Liver (tissue), 8 donors: ENCODE measurements at regions not wholly inside any gene's neighbourhood (a gene's known extent, or its start where the extent isn't known, plus 50 kb on each side); places are given as distances from the start of the nearest gene placed in this dataset.

ENCODE experiments used
- DNase-seq: peaks from one replicate; pipeline ENCODE4 v3.0.0-alpha.2; 2017; ENCODE audit warnings: low spot score
- H3K27ac ChIP-seq, 2 donors: one replicate each; pipeline ENCODE4 v1.7.0; 2013; ENCODE audit warnings: inconsistent platforms in 2 of 2, low read length in 2 of 2, control low read depth in 1 of 2, low read depth in 1 of 2, mild to moderate bottlenecking in 1 of 2
- H3K27me3 ChIP-seq, 4 donors: one replicate each; pipeline versions ENCODE4 v1.6.1 to v1.7.0; 2013; ENCODE audit warnings: low read length in 3 of 4, inconsistent platforms in 1 of 4, mild to moderate bottlenecking in 1 of 4, moderate library complexity in 1 of 4; ENCODE audit not compliant: control insufficient read depth in 4 of 4, insufficient read depth in 4 of 4
- H3K36me3 ChIP-seq, 4 donors: one replicate each; pipeline versions ENCODE4 v1.6.1 to v1.7.0; 2013; ENCODE audit warnings: low read length in 3 of 4, mild to moderate bottlenecking in 3 of 4, low read depth in 1 of 4, moderate library complexity in 1 of 4; ENCODE audit not compliant: control insufficient read depth in 4 of 4, insufficient read depth in 3 of 4
- H3K4me1 ChIP-seq, 4 donors: one replicate each; pipeline versions ENCODE4 v1.6.1 to v1.7.0; 2013; ENCODE audit warnings: low read length in 3 of 4, mild to moderate bottlenecking in 3 of 4, moderate library complexity in 1 of 4; ENCODE audit not compliant: control insufficient read depth in 4 of 4, insufficient read depth in 4 of 4
- H3K4me3 ChIP-seq, 3 donors: one replicate each; pipeline versions ENCODE4 v1.6.1 to v1.7.0; 2013; ENCODE audit warnings: low read length in 3 of 3, control low read depth in 1 of 3, low read depth in 1 of 3, mild to moderate bottlenecking in 1 of 3
- H3K9ac ChIP-seq, 2 donors: one replicate each; pipeline ENCODE4 v1.7.0; 2013; ENCODE audit warnings: low read length in 2 of 2, mild to moderate bottlenecking in 2 of 2, moderate library complexity in 2 of 2, control low read depth in 1 of 2, low read depth in 1 of 2
- H3K9me3 ChIP-seq, 4 donors: one replicate each; pipeline versions ENCODE4 v1.6.1 to v1.7.0; 2013; ENCODE audit warnings: low read length in 3 of 4; ENCODE audit not compliant: control insufficient read depth in 4 of 4
- CTCF ChIP-seq: fragments of 150-350 bp; IDR thresholded peaks from 2 replicates; pipeline ENCODE4 v1.5.1; 2017; ENCODE audit warnings: improper control_type of control experiment, low read depth, low read length; ENCODE audit not compliant: missing input control
- EGR1 ChIP-seq, 2 donors: IDR thresholded peaks; 2 replicates each; pipeline ENCODE4 v1.6.1; 2016 to 2018; ENCODE audit warnings: antibody characterized with exemption in 2 of 2, low read depth in 2 of 2
- FOXA1 ChIP-seq: IDR thresholded peaks from 2 replicates; pipeline ENCODE4 v1.6.1; 2016; ENCODE audit warnings: antibody characterized with exemption
- FOXA2 ChIP-seq: IDR thresholded peaks from 2 replicates; pipeline ENCODE4 v1.6.1; 2016; ENCODE audit warnings: antibody characterized with exemption
- GABPA ChIP-seq, 2 donors: IDR thresholded peaks in 1 of 2; conservative IDR thresholded peaks in 1 of 2; 2 replicates each; pipeline ENCODE4 v1.6.1; 2016; ENCODE audit warnings: antibody characterized with exemption in 2 of 2, mild to moderate bottlenecking in 1 of 2, moderate library complexity in 1 of 2
- HNF4A ChIP-seq, 2 donors: conservative IDR thresholded peaks; 2 replicates each; pipeline ENCODE4 v1.6.1; 2016; ENCODE audit warnings: antibody characterized with exemption in 2 of 2, mild to moderate bottlenecking in 2 of 2
- HNF4G ChIP-seq: IDR thresholded peaks from 2 replicates; pipeline ENCODE4 v1.6.1; 2016; ENCODE audit warnings: antibody characterized with exemption
- JUND ChIP-seq, 2 donors: IDR thresholded peaks; 2 replicates each; pipeline ENCODE4 v1.6.1; 2016; ENCODE audit warnings: antibody characterized with exemption in 2 of 2
- MAX ChIP-seq: IDR thresholded peaks from 2 replicates; pipeline ENCODE4 v1.6.1; 2016; ENCODE audit warnings: antibody characterized with exemption
- NR2F2 ChIP-seq: IDR thresholded peaks from 2 replicates; pipeline ENCODE4 v1.6.1; 2016; ENCODE audit warnings: antibody characterized with exemption
- RAD21 ChIP-seq, 2 donors: IDR thresholded peaks; 2 replicates each; pipeline ENCODE4 v1.6.1; 2016; ENCODE audit warnings: antibody characterized with exemption in 2 of 2, mild to moderate bottlenecking in 2 of 2
- REST ChIP-seq: IDR thresholded peaks from 2 replicates; pipeline ENCODE4 v1.6.1; 2016; ENCODE audit warnings: antibody characterized with exemption, mild to moderate bottlenecking
- RXRA ChIP-seq, 2 donors: IDR thresholded peaks; 2 replicates each; pipeline ENCODE4 v1.6.1; 2017 to 2018; ENCODE audit warnings: antibody characterized with exemption in 2 of 2, mild to moderate bottlenecking in 1 of 2
- SP1 ChIP-seq: IDR thresholded peaks from 2 replicates; pipeline ENCODE4 v1.6.1; 2018; ENCODE audit warnings: antibody characterized with exemption, mild to moderate bottlenecking
- TAF1 ChIP-seq: conservative IDR thresholded peaks from 2 replicates; pipeline ENCODE4 v1.6.1; 2016; ENCODE audit warnings: antibody characterized with exemption, mild to moderate bottlenecking
- YY1 ChIP-seq: IDR thresholded peaks from 2 replicates; pipeline ENCODE4 v1.6.1; 2016; ENCODE audit warnings: antibody characterized with exemption, mild to moderate bottlenecking
- WGBS: extraction: QIAGEN DNeasy Blood & Tissue Kit; methylation state at CpG from one replicate; pipeline ENCODE4 v1.1.7; 2013; 5-methylcytosine and 5-hydroxymethylcytosine counted together
- TF ChIP-seq, protein P1 (sequence below): IDR thresholded peaks from 2 replicates; pipeline ENCODE4 v1.6.1; 2016; ENCODE audit warnings: antibody characterized with exemption
- TF ChIP-seq, protein P2 (sequence below): IDR thresholded peaks from 2 replicates; pipeline ENCODE4 v1.6.1; 2016; ENCODE audit warnings: antibody characterized with exemption
- donor health status: healthy.
- donor health status: healthy.
- donor health status: healthy.
- donor health status: healthy.
- donor health status: healthy.

GRCh38 chr9:19675492-19675891 is 113.3 kb downstream of the SLC24A2 start:
- Histone ChIP-seq H3K36me3 (no peaks in the 10 kb centered on the region), H3K9me3 (no peaks in the 10 kb centered on the region), H3K4me3 (no peak overlapping the region), H3K9ac (no peak overlapping the region), H3K27me3 (no peaks in the 10 kb centered on the region), H3K27ac (no peak overlapping the region), H3K4me1 (no peaks in the 10 kb centered on the region)
- WGBS, result 68% methylated on average over 9 of the region's 9 CpGs
- no peak for DNase-seq
- TF ChIP-seq REST, result no peak
- TF ChIP-seq FOXA1, result no peak
- TF ChIP-seq HNF4A (conservative IDR thresholded peaks at IDR 0.05), result no peak
- TF ChIP-seq, protein P1, sequence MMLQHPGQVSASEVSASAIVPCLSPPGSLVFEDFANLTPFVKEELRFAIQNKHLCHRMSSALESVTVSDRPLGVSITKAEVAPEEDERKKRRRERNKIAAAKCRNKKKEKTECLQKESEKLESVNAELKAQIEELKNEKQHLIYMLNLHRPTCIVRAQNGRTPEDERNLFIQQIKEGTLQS, result no peak
- TF ChIP-seq GABPA (IDR thresholded peaks at IDR 0.05 in 1 of 2, conservative IDR thresholded peaks at IDR 0.05 in 1 of 2), result no peak
- no peak for TF ChIP-seq SP1
- no peak for TF ChIP-seq RAD21 (IDR thresholded peaks at IDR 0.05)
- no peak for TF ChIP-seq NR2F2
- TF ChIP-seq MAX, result no peak
- no peak for TF ChIP-seq YY1
- no peak for TF ChIP-seq HNF4G
- no peak for TF ChIP-seq CTCF
- TF ChIP-seq JUND (IDR thresholded peaks at IDR 0.05), result no peak
- no peak for TF ChIP-seq FOXA2
- TF ChIP-seq EGR1 (IDR thresholded peaks at IDR 0.05; ENCODE audit: low read depth in 2 of 2), result no peak
- no peak for TF ChIP-seq TAF1
- no peak for TF ChIP-seq RXRA (IDR thresholded peaks at IDR 0.05)
- TF ChIP-seq, protein P2, sequence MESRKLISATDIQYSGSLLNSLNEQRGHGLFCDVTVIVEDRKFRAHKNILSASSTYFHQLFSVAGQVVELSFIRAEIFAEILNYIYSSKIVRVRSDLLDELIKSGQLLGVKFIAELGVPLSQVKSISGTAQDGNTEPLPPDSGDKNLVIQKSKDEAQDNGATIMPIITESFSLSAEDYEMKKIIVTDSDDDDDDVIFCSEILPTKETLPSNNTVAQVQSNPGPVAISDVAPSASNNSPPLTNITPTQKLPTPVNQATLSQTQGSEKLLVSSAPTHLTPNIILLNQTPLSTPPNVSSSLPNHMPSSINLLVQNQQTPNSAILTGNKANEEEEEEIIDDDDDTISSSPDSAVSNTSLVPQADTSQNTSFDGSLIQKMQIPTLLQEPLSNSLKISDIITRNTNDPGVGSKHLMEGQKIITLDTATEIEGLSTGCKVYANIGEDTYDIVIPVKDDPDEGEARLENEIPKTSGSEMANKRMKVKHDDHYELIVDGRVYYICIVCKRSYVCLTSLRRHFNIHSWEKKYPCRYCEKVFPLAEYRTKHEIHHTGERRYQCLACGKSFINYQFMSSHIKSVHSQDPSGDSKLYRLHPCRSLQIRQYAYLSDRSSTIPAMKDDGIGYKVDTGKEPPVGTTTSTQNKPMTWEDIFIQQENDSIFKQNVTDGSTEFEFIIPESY, result no peak

DNA sequence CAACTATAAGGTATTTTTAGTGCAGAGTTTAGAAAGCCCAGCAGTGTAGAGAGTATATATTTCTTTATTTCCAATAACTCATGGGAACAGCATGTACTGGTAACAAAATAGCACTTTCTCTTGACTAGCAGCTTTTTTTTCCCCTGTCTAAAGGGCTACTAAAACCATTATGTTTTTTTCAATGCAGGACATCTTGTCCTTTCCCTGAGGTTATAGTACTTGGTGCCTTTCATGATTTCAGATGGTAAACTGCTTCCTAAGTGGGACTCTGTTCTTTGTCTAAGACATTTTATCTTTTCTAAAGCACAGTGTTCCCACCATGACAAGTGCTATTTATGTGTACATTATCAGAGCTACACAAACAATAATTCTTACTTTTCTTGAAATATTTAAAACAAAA is 122.3 kb downstream of the SLC24A2 start:
- Histone ChIP-seq H3K27ac (no peak overlapping the region), H3K4me3 (no peak overlapping the region), H3K9ac (no peak overlapping the region), H3K36me3 (no peaks in the 10 kb centered on the region), H3K9me3 (no peaks in the 10 kb centered on the region), H3K4me1 (no peaks in the 10 kb centered on the region), H3K27me3 (no peaks in the 10 kb centered on the region)
- no peak for TF ChIP-seq FOXA2
- no peak for TF ChIP-seq NR2F2
- TF ChIP-seq RXRA (IDR thresholded peaks at IDR 0.05), result no peak
- no peak for TF ChIP-seq HNF4A (conservative IDR thresholded peaks at IDR 0.05)
- no peak for TF ChIP-seq TAF1
- TF ChIP-seq YY1, result no peak
- TF ChIP-seq GABPA (IDR thresholded peaks at IDR 0.05 in 1 of 2, conservative IDR thresholded peaks at IDR 0.05 in 1 of 2), result no peak
- TF ChIP-seq MAX, result no peak
- TF ChIP-seq JUND (IDR thresholded peaks at IDR 0.05), result no peak
- no peak for DNase-seq
